SH-SY5Y (cell line): ENCODE measurements at regions not wholly inside any gene's neighbourhood (a gene's known extent, or its start where the extent isn't known, plus 50 kb on each side); places are given as distances from the start of the nearest gene placed in this dataset.

ENCODE experiments used
- GATA2 ChIP-seq: IDR thresholded peaks from 2 replicates; pipeline ENCODE4 v1.6.1; 2011; ENCODE audit warnings: mild to moderate bottlenecking, low read depth, low read length
- GATA3 ChIP-seq: IDR thresholded peaks from 2 replicates; pipeline ENCODE4 v1.6.1; 2011; ENCODE audit warnings: low read depth, mild to moderate bottlenecking, low read length, moderate library complexity

DNA sequence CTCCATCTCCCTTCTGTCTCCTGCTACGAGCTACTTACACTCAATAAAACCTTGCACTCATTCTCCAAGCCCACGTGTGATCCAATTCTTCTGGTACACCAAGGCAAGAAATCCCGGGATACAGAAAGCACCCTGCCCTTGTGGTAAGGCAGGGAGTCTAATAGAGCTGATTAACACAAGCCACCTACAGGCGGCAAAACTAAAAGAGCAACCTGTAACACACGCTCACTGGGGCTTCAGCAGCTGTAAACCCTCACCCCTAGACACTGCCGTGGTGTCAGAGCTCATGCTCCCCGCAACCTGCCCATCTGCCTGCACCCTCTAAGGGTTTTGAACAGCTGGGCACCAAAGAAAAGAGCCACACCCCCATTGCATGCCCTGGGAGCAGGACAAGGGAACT lies 755.4 kb upstream of the HTR2C start:
- TF ChIP-seq GATA3, result no peak
- no peak for TF ChIP-seq GATA2
